Activated CD4-positive, alpha-beta T cell treated with anti-CD3 and anti-CD28 coated beads, Interleukin-2, Interleukin-6, amounts not matched to agents 100 ng/mL and 50 ng/mL, durations not matched to agents 16 hours and 8 hours (primary cell): ENCODE measurements at regions not wholly inside any gene's neighbourhood (a gene's known extent, or its start where the extent isn't known, plus 50 kb on each side); places are given as distances from the start of the nearest gene placed in this dataset.
"Not testable (repeated sequence)": the region's sequence is repeated elsewhere in the genome, so short reads cannot be mapped to it uniquely, and the experiment has no call there.

Source experiments
- DNase-seq: peaks from one replicate; pipeline ENCODE4 v3.0.0-alpha.2; 2020

DNA sequence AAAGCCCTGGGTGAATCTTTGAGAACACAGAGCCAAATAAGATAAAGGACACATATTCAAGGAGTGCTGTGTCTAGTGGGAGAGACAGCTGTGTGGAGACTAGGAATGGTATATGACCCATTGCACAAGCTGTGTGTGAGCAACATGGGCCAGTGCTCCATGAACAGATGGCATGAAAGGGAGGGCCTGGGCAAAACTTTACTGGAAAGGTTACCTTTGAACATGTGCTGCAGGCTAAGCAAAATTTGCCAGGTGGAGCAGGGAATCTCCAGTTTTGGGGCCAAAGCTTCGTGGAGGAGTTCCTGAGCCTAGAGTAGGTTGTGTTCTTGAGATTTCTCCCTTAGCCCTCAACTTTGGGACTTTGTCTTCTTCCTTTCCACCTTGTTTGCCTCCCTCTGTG lies 446.1 kb upstream of the PROX1 start:
- DNase-seq = no peak

DNA sequence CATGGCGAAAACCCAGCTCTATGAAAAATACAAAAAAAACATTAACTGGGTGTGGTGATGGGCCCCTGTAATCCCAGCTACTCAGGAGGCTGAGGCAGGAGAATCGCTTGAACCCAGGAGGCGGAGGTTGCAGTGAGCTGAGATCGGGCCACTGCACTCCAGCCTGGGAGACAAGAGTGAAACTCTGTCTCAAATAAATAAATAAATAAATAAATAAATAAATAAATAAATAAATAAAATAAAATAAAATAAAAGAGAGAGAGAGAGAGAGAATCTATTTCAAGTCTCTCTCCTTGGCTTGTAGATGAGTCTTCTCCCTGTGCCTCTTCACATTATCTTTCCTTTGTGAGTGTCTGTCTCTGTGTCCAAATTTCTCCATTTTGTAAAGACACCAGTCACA lies 442.6 kb upstream of the PROX1 start:
- not testable (repeated sequence) for DNase-seq

DNA sequence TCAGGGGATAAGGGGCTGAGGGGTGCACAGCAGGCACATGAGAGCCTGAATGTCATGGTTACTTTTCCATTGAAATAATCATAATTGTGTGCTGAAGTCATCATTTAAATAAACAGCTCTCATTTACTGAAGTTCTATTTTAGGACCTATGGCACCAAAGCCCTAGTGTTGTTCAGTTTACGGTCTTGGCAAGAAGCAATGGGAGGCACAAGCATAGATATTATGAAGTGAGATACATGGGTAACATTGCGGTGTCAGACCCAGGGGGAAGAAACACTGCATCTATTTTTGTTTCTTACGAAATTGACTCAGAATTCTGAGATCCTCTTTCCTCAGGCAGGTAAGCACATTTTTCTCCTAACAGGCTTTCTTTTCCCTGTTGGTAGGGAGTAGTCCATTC lies 437.8 kb upstream of the PROX1 start:
- DNase-seq = no peak

DNA sequence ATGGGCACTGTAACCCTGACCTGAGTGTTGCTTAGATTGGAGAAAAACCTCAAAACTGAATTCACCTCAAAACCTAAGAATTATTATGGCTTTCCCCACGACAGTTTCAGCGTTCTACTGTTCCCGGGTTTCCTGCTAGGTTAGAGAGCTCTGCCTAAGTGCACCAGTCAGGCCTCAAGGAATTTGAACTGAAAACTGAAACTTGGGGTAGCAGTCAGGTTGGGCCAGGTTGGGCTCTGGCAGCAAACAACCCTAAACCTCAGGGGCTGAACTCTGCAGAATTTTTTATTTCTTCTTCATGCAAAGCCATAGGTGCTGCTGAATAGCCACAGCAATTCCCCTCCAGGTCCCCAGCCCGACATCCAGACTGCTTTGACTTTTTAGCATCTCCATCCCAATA lies 437.0 kb upstream of the PROX1 start:
- no peak for DNase-seq

DNA sequence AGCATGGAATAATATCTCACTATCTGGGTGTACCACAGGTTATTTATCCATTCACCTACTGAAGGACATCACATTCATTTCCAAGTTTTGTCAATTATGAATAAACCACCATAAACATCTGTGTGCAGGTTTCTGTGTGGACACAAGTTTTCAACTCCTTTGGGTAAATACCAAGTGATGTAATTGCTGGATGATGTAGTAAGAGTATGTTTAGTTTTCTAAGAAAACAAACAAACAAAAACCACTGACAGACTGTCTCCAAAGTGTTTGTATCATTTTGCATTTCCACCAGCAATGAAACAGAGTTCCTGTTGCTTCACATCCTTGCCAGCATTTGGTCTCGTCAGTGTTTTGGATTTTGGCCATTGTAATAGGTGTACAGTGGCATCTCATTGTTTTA lies 435.7 kb upstream of the PROX1 start:
- DNase-seq = no peak

DNA sequence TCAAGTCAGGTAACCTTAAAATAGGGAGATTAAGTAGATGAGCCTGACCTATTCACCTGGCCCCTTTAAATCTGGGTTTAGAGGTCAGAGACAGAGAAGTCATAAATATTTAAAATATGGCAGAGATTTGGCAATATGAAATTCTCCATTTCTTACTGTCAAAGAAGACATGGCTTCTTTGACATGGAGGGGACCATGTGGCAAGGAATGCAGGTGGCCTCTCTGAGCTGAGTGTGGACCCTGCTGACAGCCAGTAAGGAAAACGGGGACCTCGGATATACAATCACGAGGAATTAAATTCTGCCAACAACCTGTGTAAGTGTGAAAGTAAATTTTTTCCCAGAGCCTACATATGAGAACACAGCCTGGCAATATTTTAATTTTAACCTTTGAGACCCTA lies 427.5 kb upstream of the PROX1 start:
- no peak for DNase-seq

DNA sequence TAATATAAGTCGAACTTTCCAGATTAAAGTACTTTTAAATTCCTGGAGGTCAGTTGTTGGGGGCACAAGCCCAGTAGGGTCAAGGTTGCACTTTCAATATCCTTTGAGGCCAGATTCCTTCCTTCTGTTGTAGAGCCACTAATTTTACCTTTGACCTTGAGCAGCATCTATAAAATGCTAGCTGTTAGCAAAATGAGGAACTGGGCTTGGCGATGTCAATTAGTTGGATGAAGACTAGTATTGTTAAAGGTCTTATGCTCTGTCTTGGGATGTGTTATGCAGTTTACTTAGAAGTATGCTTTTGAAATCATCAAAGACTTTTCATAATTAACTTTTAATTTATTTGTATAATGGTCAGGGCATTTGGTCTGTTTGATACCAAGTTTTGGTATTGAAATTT lies 425.9 kb upstream of the PROX1 start:
- no peak for DNase-seq

DNA sequence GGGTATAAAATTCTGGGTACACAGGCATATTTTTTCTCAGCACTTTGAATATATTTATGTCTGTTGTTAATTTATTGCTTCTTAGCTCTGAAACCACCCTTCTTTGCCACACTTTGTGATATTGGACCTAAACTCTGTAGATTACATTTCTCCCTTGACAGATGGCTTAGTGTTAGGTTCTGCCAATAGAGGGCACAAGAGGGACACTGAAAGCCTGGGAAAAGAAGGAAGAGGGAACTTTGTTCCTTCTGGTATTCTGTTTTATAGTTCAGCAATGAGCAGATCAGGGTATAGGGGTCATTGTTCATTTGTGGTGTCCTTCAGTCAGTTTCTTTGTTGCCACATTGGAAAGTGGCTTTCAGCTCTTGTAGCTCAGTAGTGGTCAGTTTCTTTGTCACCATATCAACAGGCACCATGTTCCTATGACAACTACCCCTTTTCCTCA lies 423.5 kb upstream of the PROX1 start:
- DNase-seq = no peak

DNA sequence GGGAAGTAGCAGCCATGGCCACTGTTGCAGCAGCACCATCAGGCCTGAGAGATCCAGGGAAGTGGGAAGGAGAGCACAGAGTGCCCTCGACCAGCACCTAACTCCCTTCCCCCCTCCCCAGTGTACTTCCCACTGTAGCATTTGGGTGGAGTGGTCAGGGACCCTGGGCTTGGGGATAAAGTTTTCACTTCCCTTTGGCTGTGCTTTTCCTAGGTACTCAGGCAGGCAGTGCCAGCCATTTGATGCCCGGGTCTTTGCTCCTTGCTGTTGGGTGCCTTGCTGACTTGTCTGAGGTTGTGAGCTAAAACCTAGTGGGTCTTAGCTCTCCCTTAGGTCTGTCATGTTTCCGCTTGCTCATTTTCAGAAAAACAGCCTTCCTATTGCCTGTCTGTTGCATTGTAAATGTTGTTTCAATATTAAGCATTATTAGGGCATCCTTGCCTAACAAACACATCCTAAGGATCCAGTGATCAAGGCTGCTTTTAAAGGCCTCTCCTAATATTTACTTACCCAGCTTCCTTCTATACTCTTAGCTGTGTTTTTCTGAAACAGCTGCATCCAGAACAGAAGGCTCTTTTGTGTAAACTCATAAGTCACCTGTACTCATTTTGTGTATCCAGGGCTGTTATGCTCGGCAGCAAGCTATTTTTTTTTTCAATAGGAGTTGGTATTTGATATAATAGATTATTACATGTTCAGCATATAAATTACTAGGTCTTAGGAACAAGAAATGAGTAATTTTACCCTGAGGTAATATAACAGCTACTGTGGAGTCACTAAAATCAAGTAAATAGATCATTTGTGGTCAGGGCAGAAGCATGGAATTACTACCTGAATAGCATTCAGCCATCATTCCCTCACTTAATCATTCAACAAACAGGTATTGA lies 418.6 kb upstream of the PROX1 start:
- no peak for DNase-seq

DNA sequence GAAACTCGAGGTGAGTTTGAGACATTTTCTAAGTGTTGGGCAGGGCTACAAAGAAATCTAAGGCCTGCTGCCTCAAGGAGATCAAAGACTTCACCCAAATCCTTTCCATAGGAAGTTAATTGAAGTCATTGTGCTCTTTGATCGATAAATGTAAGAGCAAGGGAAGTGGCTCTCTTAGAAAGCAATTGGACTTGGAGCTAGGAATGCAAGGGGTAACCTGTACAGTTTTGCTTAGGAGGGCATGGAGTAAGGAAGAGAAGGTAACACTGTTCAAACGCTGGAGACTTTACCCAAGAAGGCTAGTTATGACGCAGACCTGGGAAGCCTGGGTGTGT lies 418.0 kb upstream of the PROX1 start:
- no peak for DNase-seq

DNA sequence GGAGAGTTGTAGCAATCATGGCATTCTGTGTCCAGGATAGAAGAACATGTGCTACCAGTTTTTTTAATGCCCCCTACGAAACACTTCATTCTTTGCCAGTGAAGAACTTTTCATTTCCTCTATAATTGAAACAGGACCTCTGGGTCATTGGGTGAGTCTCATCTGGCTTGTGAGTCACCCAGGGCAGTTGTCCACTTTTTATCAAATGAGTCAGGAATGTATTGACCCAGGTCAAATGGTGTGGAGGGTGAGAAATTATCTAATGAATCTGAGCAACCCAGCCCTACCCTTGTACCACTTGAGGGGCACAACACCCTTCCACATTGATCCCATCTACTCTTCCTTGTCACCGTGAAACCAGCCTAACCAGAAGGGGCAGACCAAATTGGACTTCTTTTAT lies 417.3 kb upstream of the PROX1 start:
- DNase-seq = no peak

DNA sequence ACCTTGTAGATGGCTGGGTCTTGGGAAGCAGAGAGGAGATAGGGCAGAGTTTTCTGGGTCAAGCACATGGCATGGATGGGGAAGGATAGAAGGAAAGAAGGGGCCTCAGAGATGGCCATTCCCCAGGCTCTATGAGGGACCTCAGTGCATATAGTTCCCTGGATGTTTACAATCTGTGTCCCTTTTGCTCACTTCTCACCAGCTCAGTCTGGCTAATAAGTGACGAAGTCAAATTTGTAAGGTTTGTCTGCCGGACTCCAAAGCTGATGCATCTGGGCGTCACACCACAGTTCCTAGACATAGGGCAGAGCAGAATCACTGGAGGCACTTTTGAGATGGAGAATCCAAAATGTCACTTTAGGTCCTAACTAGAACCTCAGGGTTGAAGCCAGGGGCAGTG lies 416.4 kb upstream of the PROX1 start:
- DNase-seq = no peak

DNA sequence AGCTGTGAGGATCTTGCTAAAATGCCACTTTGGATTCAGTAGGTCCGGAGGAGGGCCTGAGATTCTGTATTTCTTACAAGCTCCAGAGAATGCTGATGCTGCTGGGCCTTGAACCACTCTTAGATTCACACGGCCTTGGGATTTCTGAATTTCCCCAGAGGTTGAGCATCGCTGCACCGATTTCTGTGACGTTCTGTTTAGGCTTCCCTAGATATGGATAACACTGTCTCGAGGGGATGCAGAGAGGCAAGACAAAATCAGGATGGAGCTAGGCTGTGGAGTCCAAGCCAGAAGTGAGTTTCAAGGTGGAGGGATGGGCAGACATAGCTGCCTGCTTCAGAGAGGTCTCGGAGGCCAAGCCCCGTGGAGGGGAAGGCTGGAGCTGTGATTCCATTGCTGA lies 415.9 kb upstream of the PROX1 start:
- DNase-seq = no peak

DNA sequence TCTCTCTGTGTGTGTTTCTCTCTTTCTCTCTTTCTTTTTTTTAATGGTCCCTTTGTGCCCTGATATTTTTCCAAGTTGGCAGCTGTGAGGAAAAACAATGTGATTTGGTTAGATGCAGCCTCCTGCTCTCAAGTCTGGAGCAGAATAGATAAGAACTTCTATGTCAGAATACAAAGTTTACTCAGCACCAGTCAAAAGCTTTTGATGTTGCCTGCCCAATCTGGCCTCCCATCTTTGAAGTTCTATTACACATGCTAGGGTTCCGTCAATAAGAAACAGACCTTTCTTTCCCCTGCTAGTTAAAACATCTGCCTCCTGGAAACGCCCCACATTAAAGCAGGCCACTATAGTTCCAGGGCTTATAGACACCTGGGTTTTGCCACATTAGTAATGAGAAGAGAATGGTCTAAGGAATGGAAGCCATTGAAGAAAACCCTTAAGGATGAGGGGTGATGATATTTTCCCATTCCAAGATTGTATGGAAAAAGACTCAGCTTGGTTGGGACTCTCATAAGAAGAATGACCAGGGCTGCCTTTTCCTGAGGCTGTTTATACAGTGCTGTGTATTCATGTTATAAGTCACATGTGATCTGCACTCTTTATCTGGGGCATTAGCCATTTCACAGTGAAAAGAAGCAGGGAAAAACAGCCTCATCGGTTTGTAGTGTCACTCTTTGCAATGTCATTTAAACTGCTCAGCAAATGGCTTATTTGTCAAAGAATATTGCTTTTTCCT lies 414.7 kb upstream of the PROX1 start:
- no peak for DNase-seq

DNA sequence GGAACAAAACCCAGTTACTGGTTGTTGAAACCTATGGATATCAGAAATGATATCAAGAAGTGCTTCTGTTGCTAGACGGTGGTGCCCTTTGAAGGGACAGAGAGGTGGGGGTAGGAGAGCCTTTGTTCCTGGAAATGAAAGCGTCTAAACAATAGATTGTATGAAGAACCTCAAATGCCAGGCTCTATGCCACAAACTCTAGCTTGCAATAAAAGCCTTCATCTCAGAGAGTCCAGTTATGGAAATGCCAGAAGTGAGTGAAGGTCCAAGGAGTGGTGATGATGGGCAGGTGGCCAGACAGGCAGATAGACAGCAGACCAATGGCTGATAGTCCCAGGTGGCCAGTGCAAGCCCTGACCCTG lies 414.1 kb upstream of the PROX1 start:
- no peak for DNase-seq

DNA sequence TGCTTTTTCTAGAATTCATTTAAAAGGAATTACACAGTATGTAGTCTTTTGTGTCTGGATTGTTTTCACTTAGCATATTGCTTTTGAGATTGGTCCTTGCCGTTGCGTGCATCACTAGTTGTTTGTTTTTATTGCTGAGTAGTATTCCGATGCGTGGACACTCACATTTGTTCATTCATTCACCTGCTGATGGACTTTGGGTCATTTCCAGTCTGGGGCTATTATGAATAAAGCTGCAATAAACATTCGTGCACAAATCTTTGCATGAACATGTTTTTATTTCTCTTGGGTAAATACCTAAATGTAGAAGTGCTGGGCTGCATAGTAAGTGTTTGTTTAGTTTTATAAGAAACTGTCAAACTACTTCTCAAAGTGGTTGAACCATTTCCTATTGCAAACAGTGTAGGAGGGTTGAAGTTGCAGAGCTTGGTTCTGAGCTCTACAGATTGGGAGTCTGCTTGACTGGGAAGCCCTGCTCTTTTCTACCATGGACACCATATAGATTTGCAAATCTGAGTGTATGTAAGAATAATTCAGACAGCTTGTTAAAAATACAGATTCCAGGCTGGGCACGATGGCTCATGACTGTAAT lies 404.7 kb upstream of the PROX1 start:
- DNase-seq = no peak

DNA sequence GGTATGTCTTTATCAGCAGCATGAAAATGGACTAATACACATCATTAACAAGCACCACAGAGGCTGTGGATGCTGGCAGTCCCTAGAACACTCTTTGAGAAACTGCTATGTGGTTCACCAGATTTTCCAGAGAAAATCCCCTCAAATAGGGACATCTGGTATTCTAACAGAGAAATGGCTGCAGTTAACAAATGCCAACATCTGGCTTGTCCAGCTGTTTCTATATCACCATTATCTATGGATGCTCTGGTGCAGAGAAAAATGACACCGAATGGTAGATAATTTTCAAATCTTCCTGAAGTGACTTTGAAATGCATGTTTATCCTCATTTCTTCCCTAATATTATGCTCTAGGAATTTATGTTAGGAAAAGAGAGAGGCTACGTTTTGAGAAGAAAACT lies 403.5 kb upstream of the PROX1 start:
- no peak for DNase-seq

DNA sequence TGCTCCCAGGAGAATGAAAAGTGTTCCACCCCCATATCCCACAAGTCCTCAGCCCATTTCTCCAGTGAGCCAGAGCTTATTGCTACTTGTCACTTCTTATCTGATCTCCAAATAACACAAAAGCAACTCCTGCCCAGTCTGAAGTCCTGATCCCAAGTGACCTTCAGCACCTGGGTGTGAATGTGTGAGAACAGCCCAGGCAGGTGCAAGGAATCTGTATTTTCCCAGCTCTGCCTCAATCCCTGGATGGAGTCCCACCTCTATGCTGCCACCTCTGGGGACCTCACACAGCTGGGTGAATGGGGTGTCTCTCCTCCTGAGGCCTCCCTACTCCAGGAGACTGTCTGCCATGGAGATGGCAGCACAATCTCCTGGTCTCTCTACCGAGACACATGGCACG lies 402.4 kb upstream of the PROX1 start:
- DNase-seq = no peak

DNA sequence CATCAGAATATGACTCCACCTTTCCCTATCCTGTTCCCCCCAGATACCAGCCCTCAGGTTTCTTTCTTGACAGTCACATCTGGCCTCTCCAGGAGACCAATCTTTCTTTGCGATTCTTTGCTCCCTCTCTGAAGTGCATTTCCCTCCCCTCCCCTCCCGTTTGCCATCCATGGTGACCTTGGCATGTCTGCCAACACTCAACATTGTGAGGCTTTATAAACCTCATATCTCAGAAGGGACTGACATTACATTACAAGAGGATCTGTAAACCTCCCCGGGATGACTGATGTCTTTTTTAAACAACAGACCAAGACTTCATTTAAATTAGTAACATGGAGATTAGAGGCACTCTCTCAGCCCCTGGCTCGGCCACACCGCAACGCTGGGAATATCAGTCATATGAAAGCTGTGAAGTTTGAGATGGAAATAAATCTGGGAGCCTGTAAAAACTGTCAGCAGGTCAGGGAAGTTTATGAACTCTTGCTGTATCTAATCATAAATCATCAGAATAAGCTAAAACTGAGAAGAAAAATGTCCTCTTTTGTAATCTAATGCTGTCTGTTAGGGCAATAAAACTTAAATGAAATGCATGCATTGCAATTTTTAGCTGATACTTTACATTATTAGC lies 401.7 kb upstream of the PROX1 start:
- DNase-seq = no peak

DNA sequence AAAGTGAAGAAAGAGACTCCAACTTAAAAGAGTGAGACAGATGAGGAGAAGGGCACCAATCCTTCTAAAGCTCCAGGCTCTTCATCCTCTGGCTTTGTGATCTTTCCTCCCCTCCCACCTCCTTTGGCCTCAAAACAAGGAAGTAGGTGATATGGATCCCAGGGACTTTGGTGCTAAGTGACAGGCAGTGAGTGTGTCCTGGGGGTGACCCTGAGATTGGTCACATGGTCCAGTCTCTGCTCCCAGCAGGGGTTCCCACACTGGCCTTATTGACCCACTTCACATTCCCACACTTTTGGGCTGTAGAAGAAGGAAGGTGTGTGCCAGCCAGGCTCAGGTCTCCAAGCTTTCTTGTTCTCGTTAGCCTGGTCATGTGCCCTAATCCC lies 401.2 kb upstream of the PROX1 start:
- DNase-seq = no peak

DNA sequence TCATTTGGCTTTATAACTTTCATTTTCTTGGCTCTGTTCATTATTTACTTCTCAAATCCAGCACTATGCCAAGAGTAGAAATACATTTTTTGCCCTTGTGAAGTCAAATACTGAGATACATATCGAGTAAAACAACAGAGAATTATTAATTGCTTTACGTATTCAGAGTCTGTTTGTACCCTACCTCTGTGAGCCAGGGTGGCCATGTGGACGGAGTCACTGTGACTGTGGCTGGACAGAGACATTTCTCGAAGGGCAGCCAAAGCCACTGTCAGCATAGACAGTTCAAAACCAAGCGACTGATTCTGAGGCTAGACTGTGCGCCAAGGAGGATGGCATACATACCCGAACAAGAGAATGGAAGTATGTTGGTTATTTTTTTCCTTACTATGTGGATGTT lies 391.0 kb upstream of the PROX1 start:
- DNase-seq = no peak

DNA sequence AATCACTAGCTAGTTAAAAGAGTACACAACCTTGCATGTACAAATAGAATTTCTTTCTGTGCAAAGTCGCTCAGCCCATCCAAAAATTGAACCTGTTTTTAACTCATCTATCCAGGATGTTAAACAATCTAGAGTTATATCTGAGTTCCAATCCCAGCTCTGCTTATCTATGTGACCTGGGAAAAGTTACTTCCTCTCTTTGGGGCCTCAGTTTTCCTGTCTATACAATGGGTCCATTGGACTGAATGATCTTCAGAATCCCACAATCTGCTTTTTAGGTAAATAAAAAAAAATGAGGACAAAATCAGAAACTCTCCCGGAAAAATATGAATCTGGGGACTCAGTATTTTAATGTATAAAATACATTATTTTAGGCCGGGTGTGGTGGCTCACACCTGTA lies 389.5 kb upstream of the PROX1 start:
- no peak for DNase-seq

DNA sequence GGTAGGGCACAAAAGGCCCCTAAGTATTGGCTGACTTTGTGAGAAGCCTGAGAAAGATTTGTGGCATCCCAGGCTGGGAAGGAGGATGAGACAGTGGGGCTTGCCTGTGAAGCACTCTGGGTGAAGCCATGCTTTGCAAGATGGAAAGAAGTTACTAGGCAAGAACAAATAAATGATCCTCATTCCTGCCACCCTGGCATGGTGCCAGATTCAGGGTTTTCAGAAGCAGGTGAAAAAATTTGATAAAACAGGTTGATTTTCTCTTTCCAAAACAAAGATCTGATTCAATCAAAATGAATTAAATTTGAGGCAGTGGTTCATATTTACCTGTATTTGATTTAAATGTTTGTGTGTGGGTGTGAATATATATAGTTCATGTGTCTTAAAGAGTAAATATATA lies 386.9 kb upstream of the PROX1 start:
- DNase-seq = no peak

DNA sequence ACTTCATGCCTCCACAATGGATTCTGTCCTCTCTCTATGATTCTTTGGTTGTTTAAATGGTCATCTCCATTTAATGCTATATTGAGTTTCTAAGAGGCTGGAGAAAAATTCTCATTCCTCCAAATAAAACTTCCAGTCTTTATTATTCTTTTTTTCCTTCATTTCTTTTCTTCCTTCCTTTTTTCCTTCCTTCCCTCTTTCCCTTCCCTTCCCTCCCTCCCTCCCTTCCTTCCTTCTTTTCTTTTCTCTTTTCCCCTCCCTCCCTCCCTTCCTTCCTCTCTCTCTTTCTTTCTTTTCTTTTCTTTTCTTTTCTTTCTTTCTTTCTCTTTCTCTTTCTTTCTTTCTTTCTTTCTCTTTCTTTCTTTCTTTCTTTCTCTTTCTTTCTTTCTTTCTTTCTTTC lies 386.1 kb upstream of the PROX1 start:
- DNase-seq = not testable (repeated sequence)
